ENCODE measurements at regions not wholly inside any gene's neighbourhood (a gene's known extent, or its start where the extent isn't known, plus 50 kb on each side); places are given as distances from the start of the nearest gene placed in this dataset.

GRCh38 chr15:38743147-38743546 lies 178.5 kb upstream of the RASGRP1 start:
- intact Hi-C loops (cut with DNase I), result no loop called here
- 54 to 71% methylated on average over 3 of the region's 3 CpGs for WGBS, 2 donors
- H3K4me1 ChIP-seq, result no peaks in the 10 kb centered on the region
- no peaks in the 10 kb centered on the region for H3K9me3 ChIP-seq
- H3K36me3 ChIP-seq, result no peaks in the 10 kb centered on the region
- TF ChIP-seq CTCF (IDR thresholded peaks at IDR 0.05) (no peak), POLR2A (IDR thresholded peaks at IDR 0.05) (no peak)
- DNase-seq, result no peak
- no peak overlapping the region for H3K4me3 ChIP-seq
- no peak overlapping the region for H3K27ac ChIP-seq
- H3K27me3 ChIP-seq, result no peaks in the 10 kb centered on the region

- intact Hi-C loops (cut with DNase I), result no loop called here
- 73 to 100% methylated on average over 1 of the region's 1 CpG for WGBS, 2 donors
- no peak overlapping the region for H3K27ac ChIP-seq
- H3K4me3 ChIP-seq, result no peak overlapping the region
- no peaks in the 10 kb centered on the region for H3K4me1 ChIP-seq
- H3K9me3 ChIP-seq, result no peaks in the 10 kb centered on the region
- TF ChIP-seq POLR2A (IDR thresholded peaks at IDR 0.05), result no peak
- no peak for TF ChIP-seq CTCF (IDR thresholded peaks at IDR 0.05)
- DNase-seq, result no peak
- H3K27me3 ChIP-seq, result no peaks in the 10 kb centered on the region
- H3K36me3 ChIP-seq, result no peaks in the 10 kb centered on the region
These were observed 180.5 kb upstream of the RASGRP1 start for GRCh38 chr15:38745126-38745525.

GRCh38 chr15:38745626-38746025 lies 181.0 kb upstream of the RASGRP1 start:
- H3K4me3 ChIP-seq, result no peak overlapping the region
- WGBS, 2 donors, result 51 to 59% methylated on average over 3 of the region's 3 CpGs
- TF ChIP-seq POLR2A (IDR thresholded peaks at IDR 0.05) (no peak), CTCF (IDR thresholded peaks at IDR 0.05) (no peak)
- no peaks in the 10 kb centered on the region for H3K9me3 ChIP-seq
- no peak for DNase-seq
- intact Hi-C loops (cut with DNase I), result no loop called here
- H3K4me1 ChIP-seq, result no peaks in the 10 kb centered on the region
- no peaks in the 10 kb centered on the region for H3K27me3 ChIP-seq
- no peak overlapping the region for H3K27ac ChIP-seq
- no peaks in the 10 kb centered on the region for H3K36me3 ChIP-seq

- no peaks in the 10 kb centered on the region for H3K27me3 ChIP-seq
- 77 to 100% methylated on average over 1 of the region's 1 CpG for WGBS, 2 donors
- intact Hi-C loops (cut with DNase I), result no loop called here
- no peak overlapping the region for H3K27ac ChIP-seq
- H3K4me1 ChIP-seq, result no peaks in the 10 kb centered on the region
- H3K36me3 ChIP-seq, result no peaks in the 10 kb centered on the region
- TF ChIP-seq CTCF (IDR thresholded peaks at IDR 0.05), result no peak
- no peak for TF ChIP-seq POLR2A (IDR thresholded peaks at IDR 0.05)
- no peak for DNase-seq
- H3K4me3 ChIP-seq, result no peak overlapping the region
- H3K9me3 ChIP-seq, result no peaks in the 10 kb centered on the region
These were observed 181.6 kb upstream of the RASGRP1 start for GRCh38 chr15:38746211-38746610.

GRCh38 chr15:38748710-38749109 lies 184.1 kb upstream of the RASGRP1 start:
- DNase-seq, result no peak
- TF ChIP-seq CTCF (IDR thresholded peaks at IDR 0.05) (no peak), POLR2A (IDR thresholded peaks at IDR 0.05) (no peak)
- H3K9me3 ChIP-seq, result no peaks in the 10 kb centered on the region
- no peak overlapping the region for H3K4me3 ChIP-seq
- H3K36me3 ChIP-seq, result no peaks in the 10 kb centered on the region
- no peaks in the 10 kb centered on the region for H3K27me3 ChIP-seq
- H3K4me1 ChIP-seq, result no peaks in the 10 kb centered on the region
- H3K27ac ChIP-seq, result no peak overlapping the region
- 80 to 86% methylated on average over 2 of the region's 2 CpGs for WGBS, 2 donors
- intact Hi-C loops (cut with DNase I), result no loop called here

Data from esophagus squamous epithelium (tissue), 5 donors.